Muscle layer of colon (tissue), 2 donors: ENCODE measurements at regions not wholly inside any gene's neighbourhood (a gene's known extent, or its start where the extent isn't known, plus 50 kb on each side); places are given as distances from the start of the nearest gene placed in this dataset.
"Not testable (repeated sequence)": the region's sequence is repeated elsewhere in the genome, so short reads cannot be mapped to it uniquely, and the experiment has no call there.

Experiments
- H3K27ac ChIP-seq: one replicate; pipeline ENCODE4 v1.7.0; 2013; ENCODE audit warnings: low read depth, mild to moderate bottlenecking, low read length, moderate library complexity
- H3K27me3 ChIP-seq, 2 donors: one replicate each; pipeline ENCODE4 v1.7.0; 2013; ENCODE audit warnings: low read length in 2 of 2, mild to moderate bottlenecking in 2 of 2; ENCODE audit not compliant: insufficient read depth in 2 of 2, control insufficient read depth in 1 of 2
- H3K36me3 ChIP-seq: one replicate; pipeline ENCODE4 v1.7.0; 2013; ENCODE audit warnings: mild to moderate bottlenecking, low read length; ENCODE audit not compliant: insufficient read depth
- H3K4me1 ChIP-seq: one replicate; pipeline ENCODE4 v1.7.0; 2013; ENCODE audit warnings: mild to moderate bottlenecking, low read length; ENCODE audit not compliant: insufficient read depth
- H3K4me3 ChIP-seq, 2 donors: one replicate each; pipeline ENCODE4 v1.7.0; 2013; ENCODE audit warnings: low read length in 2 of 2, low read depth in 1 of 2, mild to moderate bottlenecking in 1 of 2, moderate library complexity in 1 of 2
- H3K9ac ChIP-seq: one replicate; pipeline ENCODE4 v1.7.0; 2013; ENCODE audit warnings: low read length
- H3K9me3 ChIP-seq: one replicate; pipeline ENCODE4 v1.7.0; 2013; ENCODE audit warnings: mild to moderate bottlenecking, low read length
- donor health status: abdominal sarcoma.
- donor health status: Adenocarcinoma of cecum.

DNA sequence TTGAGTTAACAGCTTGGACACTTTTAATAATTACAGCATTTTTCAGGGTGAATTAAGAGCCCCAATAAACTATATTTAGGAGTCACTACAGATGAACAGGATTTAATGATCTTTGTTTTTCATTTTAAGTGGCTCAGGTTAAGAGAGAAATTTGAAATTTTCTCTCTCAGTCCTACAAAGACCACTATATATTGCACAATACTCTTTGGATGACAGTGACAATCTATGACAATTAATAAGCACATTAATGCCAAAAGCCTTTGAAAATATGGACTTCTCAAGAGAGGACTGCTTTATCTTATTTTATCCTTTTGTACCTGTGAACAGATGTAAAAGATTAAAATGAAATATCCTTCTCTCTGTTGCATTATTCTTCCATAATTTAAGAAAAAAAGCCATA lies 151.1 kb upstream of the IRX5 start:
- H3K4me1 ChIP-seq: no peaks in the 10 kb centered on the region
- no peaks in the 10 kb centered on the region for H3K9me3 ChIP-seq
- H3K4me3 ChIP-seq: no peak overlapping the region
- no peak overlapping the region for H3K27ac ChIP-seq
- no peaks in the 10 kb centered on the region for H3K36me3 ChIP-seq
- no peaks in the 10 kb centered on the region for H3K27me3 ChIP-seq
- no peak overlapping the region for H3K9ac ChIP-seq

DNA sequence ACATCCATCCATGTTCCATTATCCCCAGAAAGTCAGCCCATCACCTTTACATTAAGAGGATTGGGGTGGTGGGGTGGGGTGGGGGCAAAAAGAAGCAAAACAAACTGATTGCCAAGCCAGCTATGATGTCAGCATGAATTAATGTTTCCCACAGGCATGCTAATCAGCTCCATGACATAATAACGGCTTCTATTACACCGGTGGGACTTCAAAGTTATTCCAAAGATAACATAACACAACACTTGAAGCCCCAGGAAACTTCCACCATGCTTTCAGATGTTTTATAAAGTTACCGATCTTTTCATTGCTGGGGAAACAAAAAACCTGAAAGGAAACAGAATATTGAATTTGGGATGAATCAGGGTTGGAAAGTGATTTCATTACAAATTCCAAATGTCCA lies 155.9 kb upstream of the IRX5 start:
- H3K4me1 ChIP-seq: no peaks in the 10 kb centered on the region
- no peak overlapping the region for H3K27ac ChIP-seq
- no peak overlapping the region for H3K4me3 ChIP-seq
- H3K9me3 ChIP-seq: no peaks in the 10 kb centered on the region
- H3K27me3 ChIP-seq: no peaks in the 10 kb centered on the region
- no peak overlapping the region for H3K9ac ChIP-seq
- no peaks in the 10 kb centered on the region for H3K36me3 ChIP-seq

DNA sequence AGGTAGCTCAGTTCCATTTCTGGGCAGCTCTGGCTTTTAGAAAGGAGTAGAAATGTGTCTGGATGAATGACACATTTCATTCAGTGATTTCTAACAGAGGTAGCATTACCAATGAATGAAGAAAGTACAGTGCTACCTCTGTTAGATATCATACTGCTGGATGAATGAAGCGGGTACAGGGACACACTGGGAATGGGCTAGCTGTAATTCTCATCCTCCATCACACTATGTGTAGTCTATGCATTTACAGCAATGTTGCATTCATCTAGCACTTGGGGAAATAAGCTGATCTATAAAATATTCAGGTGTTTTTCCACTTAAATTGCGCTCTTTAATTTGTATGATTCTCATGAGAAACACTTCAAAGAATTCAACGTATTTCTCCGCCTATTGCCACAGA lies 158.3 kb upstream of the IRX5 start:
- no peaks in the 10 kb centered on the region for H3K27me3 ChIP-seq
- H3K27ac ChIP-seq: no peak overlapping the region
- H3K9ac ChIP-seq: no peak overlapping the region
- no peaks in the 10 kb centered on the region for H3K9me3 ChIP-seq
- no peaks in the 10 kb centered on the region for H3K4me1 ChIP-seq
- H3K4me3 ChIP-seq: no peak overlapping the region
- no peaks in the 10 kb centered on the region for H3K36me3 ChIP-seq

DNA sequence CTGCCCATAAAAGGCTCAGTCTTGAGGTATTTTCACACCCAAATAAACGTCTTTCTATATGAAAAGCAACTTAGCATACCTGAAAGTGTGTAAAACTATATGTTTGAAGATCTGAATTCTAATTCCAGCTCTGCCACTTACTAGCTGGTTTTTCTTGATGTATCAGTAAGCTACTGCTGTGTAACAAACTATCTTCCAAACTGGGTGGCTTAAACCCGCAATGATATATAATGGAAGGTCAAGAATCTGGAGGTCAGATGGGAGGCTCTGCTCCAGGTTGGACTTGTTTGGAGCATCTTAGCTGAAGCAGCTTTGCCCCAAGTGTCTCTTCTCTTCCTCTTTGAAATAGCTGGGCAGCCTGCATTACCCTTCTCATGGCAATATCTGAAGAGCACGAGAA lies 164.3 kb upstream of the IRX5 start:
- H3K36me3 ChIP-seq: no peaks in the 10 kb centered on the region
- no peak overlapping the region for H3K9ac ChIP-seq
- no peak overlapping the region for H3K4me3 ChIP-seq
- H3K27ac ChIP-seq: no peak overlapping the region
- no peaks in the 10 kb centered on the region for H3K4me1 ChIP-seq
- H3K27me3 ChIP-seq: no peaks in the 10 kb centered on the region
- no peaks in the 10 kb centered on the region for H3K9me3 ChIP-seq

DNA sequence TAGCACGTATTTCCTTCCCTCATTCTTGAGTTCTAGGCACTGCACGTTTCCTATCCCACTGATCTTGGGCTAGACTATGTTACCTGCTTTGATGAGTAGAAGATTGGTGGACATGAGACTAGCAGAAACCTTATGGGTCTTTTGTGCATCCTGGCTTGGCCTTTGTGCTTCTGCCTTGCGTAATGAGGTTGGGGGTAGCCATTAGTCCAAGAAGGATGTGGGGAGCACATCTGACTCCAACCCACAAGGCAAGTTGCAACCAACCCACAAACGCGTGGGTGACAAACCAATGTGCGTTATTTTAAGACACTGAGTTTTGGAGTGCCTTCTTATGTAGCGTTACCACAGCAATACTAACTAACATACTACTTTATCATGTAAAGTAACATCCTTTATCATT lies 180.4 kb upstream of the IRX5 start:
- Histone ChIP-seq H3K9ac (no peak overlapping the region), H3K27me3 (no peaks in the 10 kb centered on the region), H3K9me3 (no peaks in the 10 kb centered on the region), H3K4me1 (no peaks in the 10 kb centered on the region), H3K27ac (no peak overlapping the region), H3K4me3 (no peak overlapping the region), H3K36me3 (no peaks in the 10 kb centered on the region)

DNA sequence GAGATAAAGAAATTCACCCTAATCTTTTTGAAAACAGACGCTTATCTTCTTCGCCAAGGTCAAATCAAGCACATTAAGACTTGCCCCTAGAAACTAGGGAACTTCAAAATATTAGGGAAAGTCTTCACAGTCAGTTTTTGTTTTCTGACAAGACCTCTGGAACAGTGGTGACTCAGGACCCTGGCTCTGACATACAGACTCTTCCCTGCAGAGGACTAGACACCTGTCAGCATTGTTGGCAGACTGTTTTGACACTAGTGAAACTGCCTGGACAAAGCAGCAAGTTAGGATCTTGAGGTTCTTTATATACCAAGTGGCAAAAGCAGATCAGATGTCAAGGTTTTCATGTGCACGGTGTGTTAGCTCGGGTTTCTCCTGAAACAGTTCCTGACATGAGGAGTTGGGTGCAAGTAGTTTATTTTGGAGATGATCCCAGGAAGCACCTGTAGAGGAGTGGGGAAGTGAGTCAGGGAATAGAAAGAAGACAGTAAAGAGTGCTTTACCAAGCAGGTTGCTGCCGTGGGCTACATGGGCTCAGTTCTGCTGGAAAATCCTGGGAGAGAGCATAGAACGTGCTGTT lies 182.0 kb upstream of the IRX5 start:
- H3K4me3 ChIP-seq: no peak overlapping the region
- no peaks in the 10 kb centered on the region for H3K36me3 ChIP-seq
- H3K9ac ChIP-seq: no peak overlapping the region
- no peak overlapping the region for H3K27ac ChIP-seq
- no peaks in the 10 kb centered on the region for H3K9me3 ChIP-seq
- H3K4me1 ChIP-seq: no peaks in the 10 kb centered on the region
- H3K27me3 ChIP-seq: no peaks in the 10 kb centered on the region

DNA sequence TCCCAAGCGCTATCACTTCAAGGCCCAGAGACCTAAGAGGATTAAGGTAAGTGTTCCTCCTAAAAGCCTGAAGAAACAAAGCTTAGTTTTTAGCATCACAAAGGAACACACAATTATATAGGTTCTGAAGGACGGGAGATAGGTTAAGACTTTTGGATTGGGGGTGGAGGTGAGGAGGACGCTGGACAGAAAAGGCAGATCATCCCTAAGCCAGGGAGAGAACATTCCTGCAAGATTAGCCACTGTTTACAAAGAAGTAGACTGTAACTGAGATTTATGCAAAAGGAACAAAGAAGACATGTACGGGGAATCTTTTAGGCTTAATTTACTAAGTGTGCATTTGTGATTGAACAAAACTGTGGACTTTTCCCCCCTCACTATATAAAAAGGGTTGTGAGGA lies 184.1 kb upstream of the IRX5 start:
- Histone ChIP-seq H3K4me1 (no peaks in the 10 kb centered on the region), H3K4me3 (no peak overlapping the region), H3K36me3 (no peaks in the 10 kb centered on the region), H3K27me3 (no peaks in the 10 kb centered on the region), H3K9me3 (no peaks in the 10 kb centered on the region), H3K9ac (no peak overlapping the region), H3K27ac (no peak overlapping the region)

DNA sequence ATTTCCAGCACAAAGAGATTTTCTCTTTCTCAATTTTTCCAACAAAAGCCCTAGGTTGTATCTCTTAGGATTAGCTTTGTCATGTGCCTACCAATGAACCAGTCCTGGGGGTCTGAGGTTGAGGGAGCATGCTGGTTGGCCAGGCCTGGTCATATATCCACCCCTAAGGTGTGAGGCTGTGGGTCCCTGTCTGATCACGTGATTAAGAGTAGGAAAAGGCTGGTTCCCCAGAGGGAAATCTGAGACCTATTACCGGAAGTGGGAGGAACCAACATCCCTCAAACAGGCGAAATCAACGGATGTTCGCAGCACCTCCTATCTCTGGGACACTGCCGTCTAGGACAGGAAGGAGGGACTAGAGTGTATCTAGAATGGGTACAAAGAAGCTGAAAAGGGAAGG lies 185.7 kb upstream of the IRX5 start:
- Histone ChIP-seq H3K4me3 (no peak overlapping the region), H3K27me3 (no peaks in the 10 kb centered on the region), H3K36me3 (no peaks in the 10 kb centered on the region), H3K9me3 (no peaks in the 10 kb centered on the region), H3K27ac (no peak overlapping the region), H3K4me1 (no peaks in the 10 kb centered on the region), H3K9ac (no peak overlapping the region)

DNA sequence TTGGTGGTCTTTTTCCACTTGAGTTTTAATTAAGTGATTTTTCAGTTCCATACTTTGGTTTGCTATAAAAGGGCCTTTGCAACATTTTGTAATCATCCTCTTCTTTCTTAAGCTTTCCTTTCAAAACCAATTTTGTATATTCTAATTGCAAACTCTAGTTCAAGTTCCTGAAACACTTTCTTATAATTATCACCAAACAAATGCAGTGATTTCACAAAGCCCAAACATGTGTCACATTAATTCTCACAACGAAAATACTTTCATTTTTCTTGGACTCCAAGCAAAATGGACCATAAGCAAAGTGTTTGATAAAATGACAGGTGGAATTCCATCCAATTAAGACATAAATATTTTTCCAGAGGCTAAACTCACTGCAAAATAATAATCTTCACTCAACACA lies 188.2 kb upstream of the IRX5 start:
- no peaks in the 10 kb centered on the region for H3K4me1 ChIP-seq
- no peak overlapping the region for H3K4me3 ChIP-seq
- no peaks in the 10 kb centered on the region for H3K9me3 ChIP-seq
- H3K9ac ChIP-seq: no peak overlapping the region
- H3K36me3 ChIP-seq: no peaks in the 10 kb centered on the region
- H3K27me3 ChIP-seq: no peaks in the 10 kb centered on the region
- no peak overlapping the region for H3K27ac ChIP-seq

DNA sequence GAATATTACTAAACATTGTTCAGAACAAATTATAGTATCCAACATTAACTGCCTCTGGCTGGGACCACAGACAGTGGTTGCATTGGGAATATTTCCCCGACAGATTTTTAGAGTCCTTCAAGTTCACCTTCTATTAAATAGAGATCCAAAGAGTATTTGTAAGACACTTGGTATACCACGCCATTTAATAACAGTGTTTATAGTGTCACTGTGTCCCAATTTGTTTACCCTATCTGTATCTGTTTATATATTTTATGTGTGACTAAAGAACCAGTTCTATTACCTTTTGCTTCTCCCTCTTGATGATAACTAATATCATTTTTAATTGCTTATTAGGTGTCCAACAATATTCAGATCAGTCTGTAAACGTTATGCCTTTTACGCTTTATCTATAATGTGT lies 191.3 kb upstream of the IRX5 start:
- no peaks in the 10 kb centered on the region for H3K36me3 ChIP-seq
- H3K27me3 ChIP-seq: no peaks in the 10 kb centered on the region
- no peak overlapping the region for H3K9ac ChIP-seq
- no peak overlapping the region for H3K4me3 ChIP-seq
- no peak overlapping the region for H3K27ac ChIP-seq
- no peaks in the 10 kb centered on the region for H3K4me1 ChIP-seq
- no peaks in the 10 kb centered on the region for H3K9me3 ChIP-seq

DNA sequence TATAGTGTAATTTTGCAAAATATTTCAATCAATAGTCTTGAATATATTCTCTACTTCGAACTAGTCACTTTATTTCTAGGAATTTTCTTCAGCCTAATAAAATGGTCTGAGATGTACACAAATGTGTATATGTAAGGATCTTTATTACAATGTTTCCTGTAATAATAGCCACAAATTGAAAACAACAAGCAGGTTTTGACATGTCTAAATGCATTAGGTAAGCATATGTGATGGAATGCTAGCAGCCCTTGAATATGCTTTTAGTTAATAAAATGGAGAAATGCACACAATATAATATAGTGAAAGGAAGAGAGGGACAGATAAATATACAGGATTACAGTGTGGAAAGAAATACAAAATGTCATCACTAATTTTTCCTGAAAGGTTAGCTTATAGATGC lies 196.5 kb upstream of the IRX5 start:
- Histone ChIP-seq H3K9ac (no peak overlapping the region), H3K4me1 (no peaks in the 10 kb centered on the region), H3K27me3 (no peaks in the 10 kb centered on the region), H3K36me3 (no peaks in the 10 kb centered on the region), H3K27ac (no peak overlapping the region), H3K4me3 (no peak overlapping the region), H3K9me3 (no peaks in the 10 kb centered on the region)

DNA sequence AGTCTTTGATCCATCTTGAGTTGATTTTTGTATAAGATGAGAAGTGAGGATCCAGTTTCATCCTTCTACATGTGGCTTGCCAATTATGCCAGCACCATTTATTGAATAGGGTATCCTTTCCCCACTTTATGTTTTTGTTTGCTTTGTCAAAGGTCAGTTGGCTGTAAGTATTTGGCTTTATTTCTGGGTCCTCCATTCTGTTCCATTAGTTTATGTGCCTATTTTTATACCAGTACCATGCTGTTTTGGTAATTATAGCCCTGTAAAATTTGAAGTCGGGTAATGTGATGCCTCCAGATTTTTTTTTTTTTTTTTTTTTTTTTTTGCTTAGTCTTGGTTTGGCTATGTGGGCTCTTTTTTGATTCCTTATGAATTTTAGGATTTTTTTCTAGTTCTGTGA lies 203.0 kb upstream of the IRX5 start:
- H3K27me3 ChIP-seq, H3K36me3 ChIP-seq, H3K9me3 ChIP-seq, H3K4me1 ChIP-seq, H3K4me3 ChIP-seq, H3K27ac ChIP-seq, H3K9ac ChIP-seq: not testable (repeated sequence)
